NCI-H524 (cell line): ENCODE measurements at regions not wholly inside any gene's neighbourhood (a gene's known extent, or its start where the extent isn't known, plus 50 kb on each side); places are given as distances from the start of the nearest gene placed in this dataset.
"Not testable (repeated sequence)": the region's sequence is repeated elsewhere in the genome, so short reads cannot be mapped to it uniquely, and the experiment has no call there.

Experiments
- DNase-seq, 2 experiments: peaks; one replicate each; lab custom pipeline; 2025; lab: John Stamatoyannopoulos, UW

- no peak for DNase-seq
Observed at GRCh38 chr12:43252585-43252984, 299.4 kb downstream of the ADAMTS20 start.

DNA sequence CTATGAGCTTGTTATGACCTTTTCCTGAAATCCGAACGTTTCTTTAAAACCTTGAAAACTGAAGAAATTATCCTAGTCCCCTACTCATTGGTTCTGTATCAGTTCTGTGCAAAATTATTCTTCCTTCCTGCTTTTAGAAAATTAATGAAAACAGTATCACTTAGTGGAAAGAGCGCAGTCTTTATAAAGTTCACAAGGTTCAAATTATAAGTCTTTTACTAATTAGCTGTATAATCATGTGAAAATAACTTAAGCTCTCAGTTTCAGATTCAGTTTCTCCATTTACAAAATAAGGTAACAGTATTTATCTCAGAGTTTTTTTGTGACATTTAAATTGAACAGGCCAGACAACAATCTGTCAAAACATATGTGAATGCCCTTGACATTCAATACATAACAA lies 306.1 kb downstream of the ADAMTS20 start:
- no peak for DNase-seq

DNA sequence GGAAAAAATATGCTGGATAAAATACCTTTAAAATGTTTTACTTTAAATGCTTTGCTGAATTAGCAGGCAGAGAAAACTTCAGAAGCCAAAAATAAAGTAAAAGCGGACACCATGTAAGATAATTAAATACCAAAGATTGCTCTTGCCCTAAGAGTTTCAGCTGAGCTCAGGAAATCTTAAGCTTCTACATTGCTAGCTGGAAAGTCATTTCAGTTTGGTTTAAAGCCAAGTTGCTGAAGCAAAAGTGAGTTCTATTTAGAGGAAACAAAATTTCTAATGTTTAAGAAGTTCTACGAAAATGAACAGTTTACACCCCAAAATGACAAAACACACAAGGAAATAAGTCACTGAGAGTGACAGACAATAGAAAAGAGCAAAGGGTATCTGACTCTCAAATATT lies 310.0 kb downstream of the ADAMTS20 start:
- no peak for DNase-seq

DNA sequence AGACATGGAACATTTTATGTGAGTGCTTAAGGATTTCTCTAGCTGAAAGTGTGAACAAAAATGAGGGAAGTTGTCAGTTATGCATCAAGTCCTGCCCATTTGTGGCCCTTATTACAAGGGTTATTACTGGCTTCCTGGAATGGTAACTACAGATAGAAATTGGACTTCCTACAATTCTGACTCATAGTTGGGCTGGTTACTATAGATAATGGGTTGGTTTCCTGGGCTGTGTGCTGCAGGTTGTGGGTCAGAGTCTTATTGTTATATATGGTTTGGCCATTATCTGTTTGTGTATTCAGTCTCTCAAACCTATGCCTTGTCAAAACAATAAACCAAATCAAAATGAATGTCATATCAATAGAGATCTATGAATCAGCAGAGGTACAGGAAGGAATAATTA lies 313.7 kb downstream of the ADAMTS20 start:
- DNase-seq = no peak

DNA sequence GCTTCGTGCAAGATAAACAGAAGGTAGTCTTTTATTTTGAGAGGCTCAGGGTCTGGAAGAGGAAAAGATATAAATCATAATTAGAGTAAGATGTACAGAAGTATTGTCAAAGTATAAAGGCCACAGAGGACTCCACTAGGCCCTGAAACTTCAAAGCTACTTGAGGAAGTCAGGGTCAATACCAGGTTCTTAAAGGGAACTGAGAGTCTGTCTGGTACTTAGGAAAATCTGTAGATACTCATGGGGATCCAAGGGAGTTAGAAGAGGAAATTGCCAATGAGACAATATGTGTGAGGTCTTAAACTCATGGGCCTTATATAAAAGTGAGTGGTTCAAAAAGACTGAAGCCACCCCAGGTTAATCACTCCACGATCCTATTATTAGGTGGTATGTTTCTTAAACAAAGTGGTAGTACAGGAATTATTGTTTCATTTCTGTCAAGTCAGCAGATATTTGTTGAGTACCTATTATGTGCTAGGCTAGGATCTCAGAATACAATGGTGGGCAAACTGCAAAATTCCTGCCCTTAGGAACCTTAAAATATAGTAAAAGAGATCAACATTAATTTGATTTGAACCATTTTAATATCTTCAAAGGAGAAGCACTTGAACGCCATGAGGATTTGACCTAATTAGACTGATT lies 314.6 kb downstream of the ADAMTS20 start:
- DNase-seq = no peak

GRCh38 chr12:43235721-43236120 lies 316.3 kb downstream of the ADAMTS20 start:
- no peak for DNase-seq

- no peak for DNase-seq
Observed at GRCh38 chr12:43233861-43234260, 318.1 kb downstream of the ADAMTS20 start.

- DNase-seq = no peak
Observed at GRCh38 chr12:43226151-43226550, 325.9 kb downstream of the ADAMTS20 start.

- not testable (repeated sequence) for DNase-seq
Observed at GRCh38 chr12:43224190-43224805, 327.7 kb downstream of the ADAMTS20 start.

GRCh38 chr12:43222796-43223195 lies 329.2 kb downstream of the ADAMTS20 start:
- DNase-seq = peak in 1 of 2 experiments; percentile 49

GRCh38 chr12:43221216-43221615 lies 330.8 kb downstream of the ADAMTS20 start:
- peak in 1 of 2 experiments; percentile 18 for DNase-seq

DNA sequence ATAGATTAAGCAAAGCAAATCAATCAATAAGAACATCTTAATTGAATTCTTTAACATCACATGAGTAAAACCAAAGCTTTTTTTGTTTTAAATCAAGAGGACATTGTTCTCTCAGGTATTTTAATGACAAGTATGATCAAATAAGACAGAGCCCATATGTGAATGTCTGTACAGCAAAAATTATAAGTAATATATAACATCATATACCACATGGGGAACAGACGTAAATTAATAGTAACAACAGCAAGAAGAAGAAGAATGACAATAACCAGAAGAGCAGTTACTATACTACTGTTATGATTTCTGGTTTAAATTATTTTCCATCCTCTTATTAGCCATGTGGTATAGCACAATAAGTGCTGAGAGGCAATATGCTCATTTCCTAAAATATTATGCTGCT lies 335.5 kb downstream of the ADAMTS20 start:
- no peak for DNase-seq

DNA sequence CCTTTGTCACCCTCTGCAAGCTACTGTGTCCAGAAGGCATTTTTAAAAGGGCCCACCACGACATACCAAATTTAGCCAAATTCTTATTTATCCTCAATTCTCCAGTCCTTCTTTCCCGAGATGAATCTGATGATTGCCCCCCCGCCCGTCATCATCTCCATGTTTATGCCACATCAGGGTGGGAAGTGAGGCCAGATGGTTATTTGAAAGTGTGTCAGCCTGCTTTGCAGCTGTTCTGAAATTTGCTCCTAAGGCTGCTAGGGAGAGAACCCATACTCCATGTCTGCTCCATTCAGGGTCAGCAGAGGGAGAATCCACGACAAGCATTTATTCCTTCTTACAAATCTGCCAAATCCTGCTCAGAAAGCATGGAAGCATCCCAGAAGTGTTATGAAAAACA lies 337.8 kb downstream of the ADAMTS20 start:
- DNase-seq = peak; percentile 51 to 79

GRCh38 chr12:43213608-43214007 lies 338.4 kb downstream of the ADAMTS20 start:
- DNase-seq = no peak

DNA sequence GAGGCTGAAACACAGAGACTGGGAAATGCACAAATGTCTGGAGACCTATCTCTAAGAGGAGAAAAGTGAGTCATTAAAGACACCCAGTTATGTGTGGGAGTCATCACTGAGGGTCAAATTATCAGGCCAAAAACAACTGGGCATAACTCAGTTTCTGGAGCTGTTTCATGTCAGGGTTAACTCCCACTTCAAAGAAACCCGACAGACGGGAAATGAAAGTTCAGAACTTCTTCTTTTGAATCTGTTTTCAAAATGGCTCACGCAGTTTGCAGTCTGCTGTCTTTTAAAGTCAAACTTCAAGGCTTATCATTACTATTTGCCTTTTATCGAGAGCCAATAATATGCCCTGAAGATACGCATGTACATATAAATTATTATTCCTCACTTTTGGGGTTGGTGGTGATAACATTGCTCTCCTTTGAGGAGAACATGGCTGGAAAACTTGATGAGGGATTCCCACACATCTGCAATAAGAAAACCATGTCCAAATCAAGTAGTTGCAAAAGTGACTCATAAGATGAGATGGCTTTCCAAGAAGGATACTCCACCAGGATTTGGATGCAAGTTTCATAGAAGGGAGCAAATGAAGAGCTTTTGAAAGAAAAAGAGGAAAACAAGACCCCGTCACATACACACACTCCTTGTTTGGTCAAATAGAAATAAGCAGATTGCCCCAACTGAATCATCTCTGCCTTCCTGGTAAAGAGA lies 341.4 kb downstream of the ADAMTS20 start:
- DNase-seq = no peak

DNA sequence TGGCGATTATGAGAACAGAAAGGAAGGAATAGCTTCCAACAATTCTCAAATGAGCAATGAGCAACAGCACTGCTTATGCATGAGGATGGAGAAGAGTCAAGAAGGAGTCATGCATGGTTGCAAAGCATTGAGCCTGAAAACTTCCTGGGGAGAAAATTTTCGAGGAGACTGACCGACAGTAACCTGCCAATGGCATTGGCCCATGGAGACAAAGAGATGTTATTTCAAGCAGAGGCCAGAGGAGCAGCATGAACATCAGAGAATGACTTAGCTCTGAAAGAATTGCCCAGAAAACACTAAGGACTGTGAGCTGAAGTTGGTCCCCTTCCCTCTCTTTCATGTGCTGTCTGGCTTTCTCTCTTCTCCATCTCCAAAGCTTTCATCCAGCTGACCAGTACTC lies 343.4 kb downstream of the ADAMTS20 start:
- no peak for DNase-seq

- no peak for DNase-seq
Observed at GRCh38 chr12:43208221-43208620, 343.8 kb downstream of the ADAMTS20 start.

DNA sequence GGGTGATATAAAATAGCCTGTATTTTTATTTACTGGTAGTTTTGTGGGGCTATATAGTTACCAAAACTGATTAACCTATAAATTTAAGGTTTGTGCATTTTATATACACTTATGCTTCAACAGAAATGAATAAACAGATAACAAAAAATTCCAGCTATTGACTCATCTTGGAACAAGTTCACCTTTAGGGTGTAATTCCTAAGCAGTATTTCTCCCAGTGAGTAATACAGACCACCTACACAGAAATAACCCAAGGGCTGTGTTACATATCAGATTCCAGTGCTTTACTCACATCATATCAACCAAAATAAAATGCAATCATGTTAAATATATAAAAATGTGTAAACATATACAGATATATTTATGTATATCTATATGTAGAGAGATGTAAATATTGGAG lies 345.6 kb downstream of the ADAMTS20 start:
- DNase-seq = no peak

DNA sequence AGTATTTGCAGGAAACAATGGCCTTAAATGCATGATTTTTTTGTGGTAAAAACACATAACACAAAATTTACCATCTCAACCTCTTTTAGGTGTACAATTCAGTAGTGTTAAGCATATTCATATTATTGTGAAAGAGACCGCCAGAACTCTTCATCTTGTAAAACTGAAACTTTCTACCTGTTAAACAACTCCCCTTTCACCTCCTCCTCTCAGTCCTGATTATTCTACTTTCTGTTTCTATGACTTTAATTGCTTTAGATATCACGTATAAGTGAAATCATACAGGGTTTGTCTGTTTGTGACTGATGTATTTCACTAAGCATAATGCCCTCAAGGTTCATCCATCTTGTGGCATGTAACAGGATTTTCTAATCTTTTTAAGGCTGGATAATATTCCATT lies 353.4 kb downstream of the ADAMTS20 start:
- no peak for DNase-seq

GRCh38 chr12:43196268-43196907 lies 355.6 kb downstream of the ADAMTS20 start:
- DNase-seq = no peak

DNA sequence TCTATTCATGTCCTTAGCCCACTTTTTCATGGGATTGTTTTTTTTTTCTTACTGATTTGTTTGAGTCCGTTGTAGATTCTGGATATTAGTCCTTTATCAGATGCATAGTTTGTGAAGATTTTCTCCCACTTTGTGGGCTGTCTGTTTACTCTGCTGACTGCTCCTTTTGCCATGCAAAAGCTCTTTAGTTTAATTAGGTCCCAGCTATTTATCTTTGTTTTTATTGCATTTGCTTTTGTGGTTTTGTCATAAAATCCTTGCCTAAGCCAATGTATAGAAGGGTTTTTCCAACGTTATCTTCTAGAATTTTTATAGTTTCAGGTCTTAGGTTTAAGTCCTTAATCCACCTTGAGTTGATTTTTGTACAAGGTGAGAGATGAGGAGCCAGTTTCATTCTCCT lies 358.9 kb downstream of the ADAMTS20 start:
- not testable (repeated sequence) for DNase-seq

GRCh38 chr12:43192442-43192841 lies 359.6 kb downstream of the ADAMTS20 start:
- not testable (repeated sequence) for DNase-seq

GRCh38 chr12:43180242-43180641 lies 371.8 kb downstream of the ADAMTS20 start:
- no peak for DNase-seq
